SHP77 treated with DMSO at 0.1 percent for 48 hours (cell line): ENCODE measurements at regions not wholly inside any gene's neighbourhood (a gene's known extent, or its start where the extent isn't known, plus 50 kb on each side); places are given as distances from the start of the nearest gene placed in this dataset.

Experiments
- DNase-seq: peaks from one replicate; lab custom pipeline; 2025; lab: John Stamatoyannopoulos, UW

DNA sequence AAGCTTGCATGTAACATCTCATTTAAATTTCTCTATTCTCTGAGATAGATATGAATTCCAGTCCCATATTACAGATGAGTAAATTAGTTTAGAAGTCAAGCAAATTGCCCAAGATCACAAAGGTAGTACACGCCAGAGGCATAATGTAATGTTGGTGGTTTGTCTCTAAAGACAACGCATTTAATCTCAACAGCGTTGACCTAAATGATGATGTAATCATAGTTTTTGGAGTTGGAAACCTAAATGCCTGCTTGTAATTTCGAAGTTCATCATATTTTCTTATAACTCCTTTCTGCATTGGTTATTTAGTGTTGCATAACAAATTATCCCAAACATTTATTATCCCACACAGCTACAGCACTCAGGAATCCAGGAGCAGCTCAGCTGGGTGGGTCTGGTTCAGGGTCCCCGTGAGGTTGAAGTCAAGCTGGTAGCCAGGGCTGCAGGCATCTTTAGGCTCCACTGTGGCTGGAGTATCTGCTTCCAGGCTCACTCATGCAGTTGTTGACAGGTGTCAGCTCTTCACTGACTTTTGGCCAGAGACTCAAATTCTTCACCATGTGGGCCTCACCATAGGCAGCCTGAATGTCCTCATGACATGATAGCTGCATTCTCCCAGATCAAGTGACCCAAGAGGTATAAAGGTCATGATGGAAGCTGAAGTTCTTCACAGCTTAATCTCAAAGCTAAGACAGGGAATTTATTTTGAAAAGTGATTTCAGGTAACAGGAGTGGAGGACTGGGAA lies 122.0 kb upstream of the SPTLC3 start:
- DNase-seq: no peak

DNA sequence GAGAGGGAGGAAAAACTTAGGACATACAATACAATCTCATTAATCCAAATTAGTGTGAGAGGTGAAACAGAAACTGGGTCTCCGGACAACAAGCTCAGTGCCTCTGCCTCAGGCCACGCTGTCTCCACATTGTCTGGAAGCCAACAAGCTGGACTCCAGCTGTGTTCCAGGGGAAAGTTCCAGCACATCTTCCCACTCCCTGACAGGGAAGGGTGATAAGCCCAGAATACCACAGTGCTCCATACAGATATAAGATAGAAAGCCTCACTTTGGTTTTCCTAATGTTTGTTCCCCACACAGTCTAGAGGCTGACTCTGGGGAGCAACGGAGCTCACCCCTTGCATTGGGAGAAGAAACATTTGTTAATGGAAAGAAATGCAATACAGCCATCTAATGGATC lies 117.1 kb upstream of the SPTLC3 start:
- DNase-seq: no peak

DNA sequence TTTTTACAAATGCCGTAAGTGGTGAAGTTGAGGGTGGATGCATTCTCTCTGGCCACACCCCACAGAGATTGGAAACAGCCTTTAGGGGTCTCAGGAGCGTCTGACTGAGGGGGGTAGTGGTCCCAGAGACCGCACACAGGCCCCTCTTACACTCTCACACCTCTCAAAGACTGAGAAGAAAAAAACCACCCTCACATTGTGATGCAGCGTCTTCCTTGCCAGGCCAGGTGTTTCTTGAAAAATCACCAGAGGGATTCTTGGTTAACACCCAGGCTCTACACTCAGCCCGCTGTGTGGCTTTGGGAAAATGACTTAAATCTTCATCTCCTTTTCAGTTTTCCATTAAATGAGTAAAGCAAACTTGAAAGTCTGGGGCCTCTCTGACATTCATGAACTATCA lies 115.8 kb upstream of the SPTLC3 start:
- DNase-seq: no peak

DNA sequence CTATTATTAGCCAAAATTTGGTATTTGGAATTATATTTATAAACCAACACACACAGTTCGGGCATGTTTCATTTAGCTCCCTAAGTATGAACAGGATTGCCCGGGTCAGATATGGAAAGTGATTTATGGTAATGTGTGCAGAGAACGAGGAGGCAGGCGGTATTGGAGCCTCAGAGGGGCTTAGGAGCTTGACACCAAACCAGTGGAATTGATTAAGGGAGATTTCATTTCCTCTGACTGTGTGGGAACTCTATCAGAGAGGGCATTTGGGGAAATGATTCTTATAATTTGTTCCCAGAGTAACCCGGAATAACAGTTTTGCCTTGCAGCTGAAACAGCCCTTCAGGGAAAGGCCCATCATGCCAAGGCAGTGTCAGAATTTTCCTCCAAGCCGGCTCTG lies 115.1 kb upstream of the SPTLC3 start:
- DNase-seq: no peak

DNA sequence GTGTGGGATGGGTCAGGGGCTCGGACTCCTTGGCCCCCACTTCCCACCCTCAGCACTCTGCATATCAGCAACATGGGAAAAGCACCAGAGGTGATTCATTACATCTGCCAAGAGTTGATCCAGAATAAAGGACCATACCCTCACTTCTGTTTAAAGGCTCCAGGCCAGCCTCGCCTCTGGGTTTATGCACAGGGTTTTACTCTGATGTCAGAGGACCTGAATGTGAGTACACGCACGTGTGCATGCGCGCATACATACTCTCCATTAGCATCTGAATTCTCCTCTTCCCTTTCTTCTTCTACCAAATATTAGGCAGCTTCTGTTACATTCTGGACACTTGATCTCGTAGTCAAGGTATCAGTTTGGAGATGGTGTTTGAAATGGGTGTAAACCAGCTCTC lies 114.7 kb upstream of the SPTLC3 start:
- DNase-seq: no peak

DNA sequence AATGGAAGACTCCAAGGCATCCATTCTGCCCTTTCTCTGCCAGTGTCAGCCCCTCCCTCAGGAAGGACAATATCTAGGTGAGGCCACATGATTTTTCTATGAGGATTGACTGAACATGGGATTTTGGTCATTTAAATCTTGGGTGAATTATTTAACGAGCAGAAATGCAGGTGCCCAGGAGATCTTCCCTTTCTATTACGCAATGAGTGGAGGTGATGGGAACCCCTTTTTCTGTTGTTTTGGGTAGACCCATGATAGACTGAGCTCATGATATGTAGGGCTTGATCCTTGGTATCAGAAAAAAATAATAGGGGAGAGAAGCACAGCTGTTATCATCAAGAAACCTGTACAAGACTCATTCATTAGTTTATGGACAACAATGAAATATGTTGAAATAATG lies 112.6 kb upstream of the SPTLC3 start:
- DNase-seq: no peak

DNA sequence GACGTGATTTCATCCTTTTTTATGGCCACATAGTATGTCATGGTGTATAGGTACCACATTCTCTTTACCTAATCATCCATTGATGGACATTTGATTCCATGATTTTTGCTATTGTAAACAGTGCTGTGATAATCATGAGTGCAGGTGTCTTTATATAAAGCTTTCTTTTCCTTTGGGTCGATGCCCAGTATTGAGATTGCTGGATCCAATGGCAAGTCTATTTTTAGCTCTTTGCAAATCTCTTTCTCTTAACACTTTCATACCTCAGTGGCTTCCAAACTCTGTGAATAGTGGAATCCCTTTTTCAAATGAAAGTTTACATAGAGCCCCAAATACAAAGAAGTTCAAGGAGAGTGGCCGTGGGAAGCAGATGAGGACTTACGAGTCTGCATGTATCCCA lies 105.8 kb upstream of the SPTLC3 start:
- DNase-seq: no peak

DNA sequence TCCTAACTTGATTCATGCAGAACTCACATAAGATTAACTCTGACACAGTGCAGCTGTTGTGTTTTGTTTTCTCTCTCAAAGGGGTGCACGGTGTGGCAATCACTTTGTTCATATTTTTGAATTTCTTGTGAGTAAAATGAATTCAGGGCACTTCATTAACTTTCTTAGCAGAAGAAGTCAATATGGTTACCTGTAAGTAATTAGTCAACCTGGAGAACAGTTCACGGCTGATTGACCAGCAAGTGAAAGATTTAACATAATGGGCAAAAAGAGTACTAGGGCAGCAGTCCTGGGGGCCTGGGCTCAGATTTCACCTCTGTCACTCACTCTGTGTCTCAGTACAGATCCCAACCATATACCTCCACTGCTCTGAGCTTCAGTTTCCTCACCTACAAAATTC lies 102.4 kb upstream of the SPTLC3 start:
- DNase-seq: no peak

DNA sequence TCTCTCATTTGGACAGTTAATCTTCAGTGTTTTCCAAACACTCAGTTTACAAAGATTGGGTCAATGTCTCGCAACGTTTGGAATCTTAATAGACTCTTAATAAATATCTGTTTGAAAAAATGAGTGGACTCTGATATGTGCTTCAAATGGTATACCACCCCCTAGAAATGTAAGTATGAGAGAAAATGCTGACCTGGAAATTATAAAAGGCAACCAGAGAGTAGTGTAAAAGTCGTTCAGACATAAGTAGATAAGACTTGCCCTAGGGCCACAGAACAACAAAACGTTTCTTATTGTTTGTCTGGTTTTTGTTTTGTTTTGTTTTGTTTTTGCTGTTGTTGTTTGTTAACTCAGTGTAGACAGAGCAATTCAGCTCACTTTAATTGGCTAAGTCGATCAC lies 97.4 kb upstream of the SPTLC3 start:
- no peak for DNase-seq

DNA sequence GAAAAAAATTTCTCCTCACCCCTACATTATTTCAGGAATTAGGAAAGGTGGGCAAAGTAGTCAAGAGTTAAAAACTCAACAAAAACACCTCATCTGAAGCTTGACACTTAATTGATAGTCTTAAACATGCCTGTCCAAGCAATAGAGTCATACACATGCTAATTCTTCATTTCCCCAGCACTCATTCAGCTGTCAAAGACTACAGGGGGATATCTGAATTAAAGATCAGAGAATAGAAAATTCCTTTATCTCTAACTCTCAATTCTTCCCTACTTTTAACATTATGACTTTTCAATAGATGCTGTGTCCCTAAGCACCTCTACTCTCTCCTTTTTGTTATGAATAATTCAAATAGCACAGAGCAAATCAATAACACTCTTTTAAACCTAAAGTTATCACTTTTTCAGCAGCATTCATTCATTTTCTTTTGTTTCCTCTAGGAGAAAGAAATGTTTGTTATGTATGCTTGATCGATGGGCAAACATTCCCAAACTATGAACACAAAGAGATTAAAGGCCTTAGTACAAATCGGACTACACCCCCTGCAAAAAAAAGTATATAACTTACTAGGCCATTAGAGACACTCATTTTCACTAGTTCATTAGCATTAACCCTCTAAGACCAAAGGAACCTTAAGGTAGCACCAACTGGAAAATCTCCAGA lies 94.9 kb upstream of the SPTLC3 start:
- no peak for DNase-seq

DNA sequence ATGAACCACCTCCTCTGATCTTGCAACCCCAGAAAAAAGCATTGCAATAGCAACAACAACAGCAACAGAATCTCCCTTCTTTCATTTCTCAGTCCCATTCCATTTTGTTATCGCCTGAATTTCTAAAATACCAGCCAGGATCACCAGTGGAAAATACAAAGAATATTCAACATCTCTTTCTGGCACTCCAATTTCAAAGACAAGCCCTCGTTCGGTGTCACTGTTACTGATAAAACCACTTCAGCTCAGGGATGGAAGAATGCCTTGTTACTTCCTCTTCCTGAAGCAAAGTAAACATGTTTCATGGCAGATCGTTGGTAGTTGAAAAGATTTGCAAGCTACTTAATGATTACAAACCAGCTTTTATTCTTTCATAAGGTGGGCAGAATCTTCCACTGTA lies 94.0 kb upstream of the SPTLC3 start:
- DNase-seq: no peak

DNA sequence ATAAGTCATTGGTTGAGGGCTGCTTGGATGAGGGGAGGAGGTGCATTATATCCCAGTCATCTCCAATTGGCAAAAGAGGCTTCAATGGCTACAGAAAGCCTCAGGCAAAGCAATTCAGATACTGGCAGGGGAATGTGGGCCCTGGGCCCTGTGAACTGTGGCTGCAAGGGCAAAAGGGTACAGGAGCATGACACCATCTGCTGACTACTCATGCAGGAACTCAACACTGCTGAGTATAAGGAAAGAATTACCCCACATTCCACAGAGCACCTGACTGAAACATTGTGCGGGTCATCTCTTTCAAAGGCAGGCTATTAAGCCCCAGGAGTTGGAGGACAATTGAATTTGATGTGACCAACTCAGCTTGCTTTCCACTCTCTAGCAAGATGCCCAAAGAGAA lies 92.1 kb upstream of the SPTLC3 start:
- no peak for DNase-seq

DNA sequence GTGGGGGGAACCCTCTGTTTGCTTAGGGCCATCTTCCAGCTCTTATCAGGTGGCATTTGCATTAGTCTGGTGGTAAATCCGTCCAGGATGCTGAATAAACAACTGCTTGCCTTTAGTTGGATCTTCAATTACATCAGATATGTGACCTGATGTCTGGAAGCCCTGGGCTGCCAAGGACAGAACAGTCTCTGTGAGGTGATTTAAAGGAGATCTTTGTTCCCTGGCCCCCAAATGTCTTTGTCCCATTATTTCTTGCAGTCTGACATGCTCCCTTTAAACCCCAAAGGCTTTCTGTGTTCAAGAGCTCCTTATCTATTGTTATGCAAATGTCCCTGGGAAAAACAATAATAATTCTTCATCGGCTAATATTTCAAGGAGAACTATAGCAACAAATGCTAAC lies 84.6 kb upstream of the SPTLC3 start:
- DNase-seq: no peak

DNA sequence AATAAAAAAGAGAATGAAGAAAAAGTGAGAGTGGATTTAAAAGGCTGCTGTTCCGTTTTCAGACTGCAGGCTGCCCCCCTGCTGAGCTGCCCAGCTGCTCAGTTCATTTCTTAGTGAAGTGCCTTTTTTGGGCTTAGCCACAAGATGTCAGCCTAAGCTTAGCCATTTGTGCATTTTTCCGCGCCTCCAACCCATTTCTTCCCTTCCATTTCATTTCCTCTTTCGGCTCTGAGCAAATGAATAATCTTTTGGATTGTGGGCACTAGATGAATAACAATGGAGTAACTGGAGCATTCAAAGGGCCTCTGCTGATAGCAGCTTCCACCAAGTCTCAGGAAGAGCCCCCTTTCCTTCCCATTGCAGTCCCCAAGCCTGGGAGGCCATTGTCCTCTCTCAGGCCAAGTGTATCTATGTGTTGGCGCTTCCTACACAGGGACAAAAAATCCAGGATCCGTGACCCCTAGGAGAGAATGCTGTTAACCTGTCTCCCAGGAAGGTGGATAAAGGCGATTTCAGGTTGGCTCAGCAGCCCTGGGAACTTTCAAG lies 83.5 kb upstream of the SPTLC3 start:
- DNase-seq: peak; percentile 67

DNA sequence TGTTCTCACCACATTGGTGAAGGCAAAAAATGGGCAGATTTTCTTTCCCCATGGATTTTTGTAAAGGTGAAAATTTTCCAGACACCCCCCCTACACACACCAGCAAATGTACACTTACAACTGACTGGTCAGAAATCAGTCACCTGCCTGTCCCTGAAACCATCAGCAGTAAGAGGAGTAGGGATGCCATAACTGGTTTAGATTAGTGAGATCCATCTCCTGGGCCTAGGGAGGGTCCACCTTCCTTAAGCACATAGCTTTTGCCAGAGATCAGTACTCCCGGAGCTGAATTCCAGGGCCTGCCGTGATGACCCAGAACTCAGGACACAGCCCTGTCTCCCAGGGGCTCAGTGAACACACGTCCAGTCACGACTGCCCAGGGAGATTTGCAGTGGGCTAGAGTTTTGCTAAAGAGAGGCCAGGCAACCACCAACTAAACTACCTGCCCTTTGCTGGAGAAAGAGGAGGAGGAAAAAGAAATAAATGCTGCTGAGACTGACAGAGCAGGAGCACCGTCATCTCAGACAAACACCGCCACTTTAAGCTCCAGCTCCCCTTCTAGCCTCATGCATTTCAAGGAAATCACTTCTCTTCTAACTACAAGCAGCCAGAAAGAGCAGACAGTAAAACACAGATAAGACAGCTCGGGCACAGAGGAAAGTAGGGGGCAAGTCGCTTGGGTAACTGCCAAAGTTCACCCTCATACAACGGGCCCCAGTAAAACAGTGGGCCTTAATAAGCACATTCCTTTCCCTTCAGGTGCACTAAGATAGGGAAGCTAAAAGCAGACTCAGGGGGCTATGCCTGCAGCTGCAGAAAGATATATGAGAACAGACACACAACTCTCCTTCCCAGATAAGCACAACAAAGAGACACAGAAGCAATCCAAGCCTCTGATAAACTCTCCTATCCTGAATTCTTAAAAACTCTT lies 82.6 kb upstream of the SPTLC3 start:
- no peak for DNase-seq

DNA sequence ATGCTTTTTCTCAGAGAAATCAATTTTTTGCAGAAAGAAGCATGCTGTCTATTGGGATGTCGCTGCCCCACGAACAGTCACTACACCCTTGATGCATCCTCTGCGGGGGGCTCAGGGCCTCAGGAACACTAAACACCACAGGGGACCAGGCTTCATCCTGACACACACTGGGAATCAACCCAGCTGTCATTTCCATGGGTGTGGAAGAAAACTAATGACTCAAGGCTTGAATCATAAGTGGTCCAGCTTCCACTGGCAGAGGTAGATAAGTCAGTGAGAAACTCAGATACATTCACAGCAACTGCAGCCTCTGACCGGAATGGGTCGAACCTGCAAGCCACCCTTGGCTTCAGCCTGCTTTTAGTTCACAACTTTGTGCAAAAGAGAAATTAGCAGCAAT lies 81.3 kb upstream of the SPTLC3 start:
- no peak for DNase-seq

DNA sequence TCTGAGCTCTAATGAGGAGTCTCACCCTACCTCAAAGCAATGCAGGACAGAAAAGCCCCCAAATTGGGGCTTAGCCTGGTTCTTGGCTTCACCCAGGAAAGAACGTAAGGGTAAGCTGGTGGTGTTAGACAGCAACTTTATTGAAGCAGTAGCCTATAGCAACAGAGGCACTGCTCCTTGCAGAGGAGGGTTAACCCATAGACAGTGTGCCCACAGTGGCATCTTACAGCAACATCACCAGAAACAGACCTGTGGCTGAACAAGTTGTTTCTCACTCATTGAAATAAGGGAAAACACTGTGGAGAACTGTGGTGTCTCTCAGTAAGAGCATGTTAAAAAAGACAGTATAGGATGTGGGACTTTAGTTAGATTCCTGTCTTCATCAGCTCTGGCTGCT lies 80.4 kb upstream of the SPTLC3 start:
- DNase-seq: no peak

DNA sequence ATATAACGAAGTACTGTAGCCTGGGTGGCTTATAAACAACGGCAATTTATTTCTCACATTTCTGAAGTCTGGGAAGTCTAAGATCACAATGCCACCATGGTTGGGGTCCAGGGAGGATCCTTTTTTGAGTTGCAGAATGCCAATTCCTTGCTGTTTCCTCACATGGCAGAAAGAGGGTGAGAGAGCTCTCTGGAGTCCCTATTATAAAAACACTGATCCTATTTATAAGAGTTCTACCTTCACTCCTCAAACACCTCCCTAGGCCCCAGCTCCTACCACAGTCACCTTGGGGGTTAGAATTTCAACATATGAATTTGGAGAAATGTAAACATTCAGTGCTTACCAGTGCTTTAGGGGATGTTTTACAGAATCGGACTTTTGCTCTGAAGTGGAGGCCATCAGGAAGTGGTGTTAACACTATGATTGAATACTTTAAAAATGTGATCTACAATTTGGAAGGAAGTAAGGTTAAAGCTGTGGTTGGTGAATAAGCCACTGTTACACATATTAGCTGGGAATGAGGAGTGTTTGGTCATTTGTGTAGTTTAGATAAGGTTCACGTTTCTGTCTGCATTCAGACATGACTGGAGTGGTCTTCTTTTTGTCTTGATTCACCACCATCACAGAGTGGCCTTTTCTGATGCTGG lies 79.9 kb upstream of the SPTLC3 start:
- no peak for DNase-seq

DNA sequence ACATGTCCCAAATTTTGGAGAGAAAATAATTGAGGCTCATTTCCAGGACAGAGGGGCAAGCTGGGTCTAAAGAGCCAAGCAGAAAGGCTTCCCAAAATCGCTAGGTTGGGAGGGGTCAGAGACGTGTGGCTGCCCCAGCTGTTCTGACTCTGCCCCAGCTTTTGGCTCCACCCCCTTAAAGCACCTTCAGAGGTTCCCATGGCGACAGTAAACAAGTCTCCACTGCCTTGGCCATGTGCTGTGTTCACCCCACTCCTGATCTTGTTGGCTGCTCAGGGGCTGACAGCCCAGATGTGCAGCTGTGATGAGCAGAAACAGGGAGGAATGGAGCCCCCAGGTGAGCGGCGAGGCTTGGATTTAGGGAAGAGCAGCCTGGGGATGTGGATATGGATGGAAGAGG lies 72.8 kb upstream of the SPTLC3 start:
- DNase-seq: no peak

DNA sequence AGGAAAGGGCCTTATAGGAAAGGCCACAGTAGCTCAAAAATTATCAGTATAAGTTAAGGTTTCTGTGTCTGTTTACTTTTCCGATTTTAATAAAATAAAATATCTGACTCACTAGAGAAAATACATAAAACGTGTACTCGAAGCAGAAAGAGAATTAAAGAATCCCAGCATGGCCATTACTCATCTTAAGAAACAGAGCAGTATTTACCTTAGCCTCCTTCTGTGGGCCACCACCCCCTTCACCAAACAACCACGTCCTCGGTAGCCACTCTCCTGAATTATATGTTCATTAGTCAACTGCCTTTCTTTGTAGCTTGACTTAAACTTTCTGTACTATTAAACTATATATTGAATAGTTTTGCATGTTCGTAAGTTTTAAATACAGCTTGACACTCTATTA lies 72.2 kb upstream of the SPTLC3 start:
- no peak for DNase-seq

DNA sequence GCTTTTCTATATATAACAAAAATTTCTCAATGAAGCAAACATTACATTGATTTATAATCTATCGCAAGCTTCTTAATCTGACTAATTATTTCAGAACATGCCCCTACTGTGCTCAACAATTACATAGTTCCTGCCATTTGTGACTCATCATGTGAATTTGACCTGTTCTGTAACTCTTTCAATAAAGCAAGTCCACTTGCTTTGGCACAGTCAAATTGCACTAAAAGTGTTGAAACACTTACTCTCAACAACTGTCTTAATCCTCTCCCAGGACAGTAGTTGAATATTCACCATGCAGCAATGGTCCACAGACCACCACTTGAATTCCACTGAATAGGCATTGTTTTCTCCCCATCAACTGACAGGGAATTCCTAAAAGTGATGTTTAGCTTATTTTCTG lies 67.7 kb upstream of the SPTLC3 start:
- no peak for DNase-seq

DNA sequence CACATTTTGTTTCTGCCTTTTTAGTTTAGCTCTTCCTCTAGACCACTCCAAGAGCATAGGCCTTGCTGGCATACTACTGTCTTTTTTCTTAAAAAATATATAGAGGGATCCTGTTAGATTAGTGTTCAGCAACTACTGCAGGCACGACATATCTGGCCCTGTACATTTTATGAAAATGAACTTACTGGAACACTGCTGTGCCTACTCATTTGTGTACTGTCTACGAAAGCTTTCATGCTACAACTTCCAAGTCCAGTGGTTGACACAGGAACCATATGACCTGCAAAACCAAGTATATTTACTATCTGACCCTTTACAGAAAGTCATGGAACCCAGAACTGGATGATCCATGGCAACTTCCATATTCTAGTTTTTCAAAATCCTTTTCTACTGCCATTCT lies 66.6 kb upstream of the SPTLC3 start:
- no peak for DNase-seq
